Spleen (tissue), 7 donors: ENCODE measurements at regions not wholly inside any gene's neighbourhood (a gene's known extent, or its start where the extent isn't known, plus 50 kb on each side); places are given as distances from the start of the nearest gene placed in this dataset.

ENCODE experiments used
- POLR2A ChIP-seq, 3 donors: fragments of 450-650 bp; IDR thresholded peaks; one replicate each; pipeline ENCODE4 v1.5.1; 2017; ENCODE audit warnings: antibody characterized with exemption in 3 of 3, mild to moderate bottlenecking in 1 of 3
- POLR2AphosphoS5 ChIP-seq, 3 donors: sonication (generic); formaldehyde crosslinking; IDR thresholded peaks; one replicate each; pipeline ENCODE4 v1.5.1; 2017; ENCODE audit warnings: antibody characterized with exemption in 3 of 3
- TF ChIP-seq, protein P1 (sequence below), 11 experiments: fragments of 200-600 bp in 7 of 11; fragments of 450-650 bp in 4 of 11; sonication (generic) in 4 of 11; IDR thresholded peaks in 8 of 11; conservative IDR thresholded peaks in 3 of 11; 1 replicate in 7 of 11; 2 replicates in 4 of 11; pipeline versions ENCODE4 v1.4.0 to v1.8.0; 2016 to 2021; ENCODE audit warnings: antibody characterized with exemption in 11 of 11, inconsistent platforms in 4 of 11, mild to moderate bottlenecking in 1 of 11
- donor health status: DM: no; HTN: no; CAD: no; lungs with moderate emphysema.
- donor health status: DM: no; HTN: no; CAD: no.
- donor health status: DM: no; HTN: no; CAD: no.

DNA sequence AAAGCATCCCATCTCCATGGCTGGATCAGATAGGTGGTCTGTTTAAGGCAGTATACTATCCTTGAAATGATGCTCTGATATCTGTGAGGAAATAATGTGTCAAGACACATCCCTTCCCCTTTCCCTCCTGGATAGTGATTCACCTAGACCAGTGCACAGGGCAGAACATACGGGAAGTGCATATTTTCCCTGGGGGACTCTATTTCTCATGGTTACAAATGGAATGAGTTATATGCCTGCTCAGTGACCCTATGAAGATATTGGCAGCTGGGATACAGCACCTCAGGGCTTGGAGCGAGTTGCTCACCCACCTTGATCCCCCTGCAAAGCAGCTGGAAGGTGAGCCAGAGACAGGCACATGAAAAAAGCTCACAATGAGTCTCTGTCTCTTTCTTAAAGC lies 67.5 kb upstream of the PRL start:
- TF ChIP-seq, protein P1, sequence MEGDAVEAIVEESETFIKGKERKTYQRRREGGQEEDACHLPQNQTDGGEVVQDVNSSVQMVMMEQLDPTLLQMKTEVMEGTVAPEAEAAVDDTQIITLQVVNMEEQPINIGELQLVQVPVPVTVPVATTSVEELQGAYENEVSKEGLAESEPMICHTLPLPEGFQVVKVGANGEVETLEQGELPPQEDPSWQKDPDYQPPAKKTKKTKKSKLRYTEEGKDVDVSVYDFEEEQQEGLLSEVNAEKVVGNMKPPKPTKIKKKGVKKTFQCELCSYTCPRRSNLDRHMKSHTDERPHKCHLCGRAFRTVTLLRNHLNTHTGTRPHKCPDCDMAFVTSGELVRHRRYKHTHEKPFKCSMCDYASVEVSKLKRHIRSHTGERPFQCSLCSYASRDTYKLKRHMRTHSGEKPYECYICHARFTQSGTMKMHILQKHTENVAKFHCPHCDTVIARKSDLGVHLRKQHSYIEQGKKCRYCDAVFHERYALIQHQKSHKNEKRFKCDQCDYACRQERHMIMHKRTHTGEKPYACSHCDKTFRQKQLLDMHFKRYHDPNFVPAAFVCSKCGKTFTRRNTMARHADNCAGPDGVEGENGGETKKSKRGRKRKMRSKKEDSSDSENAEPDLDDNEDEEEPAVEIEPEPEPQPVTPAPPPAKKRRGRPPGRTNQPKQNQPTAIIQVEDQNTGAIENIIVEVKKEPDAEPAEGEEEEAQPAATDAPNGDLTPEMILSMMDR (IDR thresholded peaks at IDR 0.05 in 8 of 11, conservative IDR thresholded peaks at IDR 0.05 in 3 of 11), result no peak
- TF ChIP-seq POLR2A (IDR thresholded peaks at IDR 0.05) (no peak), POLR2AphosphoS5 (IDR thresholded peaks at IDR 0.05) (no peak)
